ENCODE measurements at regions not wholly inside any gene's neighbourhood (a gene's known extent, or its start where the extent isn't known, plus 50 kb on each side); places are given as distances from the start of the nearest gene placed in this dataset.

DNA sequence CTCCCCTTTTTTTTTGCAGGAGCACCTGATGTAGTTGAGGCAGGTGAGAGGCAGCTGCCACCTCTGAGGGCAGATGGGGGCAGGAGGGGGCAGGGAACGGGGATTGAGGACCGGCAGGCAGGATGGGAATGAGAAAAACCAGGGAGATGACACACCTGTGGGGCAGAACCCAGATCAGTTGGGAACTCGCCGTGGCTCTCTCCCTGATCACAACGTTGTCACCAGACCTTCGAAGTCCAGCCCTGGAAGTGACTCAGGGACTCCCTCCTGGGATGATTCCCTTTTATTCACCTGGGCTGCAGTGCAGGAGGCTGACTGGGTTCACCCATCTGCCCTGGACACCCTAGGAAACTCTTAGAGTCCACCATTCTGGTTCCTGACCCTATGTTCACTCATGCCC lies 127.2 kb downstream of the MXRA5 start:
- TF ChIP-seq, protein P1, sequence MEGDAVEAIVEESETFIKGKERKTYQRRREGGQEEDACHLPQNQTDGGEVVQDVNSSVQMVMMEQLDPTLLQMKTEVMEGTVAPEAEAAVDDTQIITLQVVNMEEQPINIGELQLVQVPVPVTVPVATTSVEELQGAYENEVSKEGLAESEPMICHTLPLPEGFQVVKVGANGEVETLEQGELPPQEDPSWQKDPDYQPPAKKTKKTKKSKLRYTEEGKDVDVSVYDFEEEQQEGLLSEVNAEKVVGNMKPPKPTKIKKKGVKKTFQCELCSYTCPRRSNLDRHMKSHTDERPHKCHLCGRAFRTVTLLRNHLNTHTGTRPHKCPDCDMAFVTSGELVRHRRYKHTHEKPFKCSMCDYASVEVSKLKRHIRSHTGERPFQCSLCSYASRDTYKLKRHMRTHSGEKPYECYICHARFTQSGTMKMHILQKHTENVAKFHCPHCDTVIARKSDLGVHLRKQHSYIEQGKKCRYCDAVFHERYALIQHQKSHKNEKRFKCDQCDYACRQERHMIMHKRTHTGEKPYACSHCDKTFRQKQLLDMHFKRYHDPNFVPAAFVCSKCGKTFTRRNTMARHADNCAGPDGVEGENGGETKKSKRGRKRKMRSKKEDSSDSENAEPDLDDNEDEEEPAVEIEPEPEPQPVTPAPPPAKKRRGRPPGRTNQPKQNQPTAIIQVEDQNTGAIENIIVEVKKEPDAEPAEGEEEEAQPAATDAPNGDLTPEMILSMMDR (IDR thresholded peaks at IDR 0.05; ENCODE audit: insufficient read depth, low read depth, low read length), result no peak
- TF ChIP-seq EZH2 (IDR thresholded peaks at IDR 0.05; ENCODE audit: insufficient read depth, low read length), result no peak

Data from astrocyte (in vitro differentiated cells and primary cell).